Hepatocyte (in vitro differentiated cells): ENCODE measurements at regions not wholly inside any gene's neighbourhood (a gene's known extent, or its start where the extent isn't known, plus 50 kb on each side); places are given as distances from the start of the nearest gene placed in this dataset.

Source experiments
- DNase-seq: peaks from one replicate; pipeline ENCODE4 v3.0.0-alpha.2; 2016; ENCODE audit warnings: low spot score
- H2AFZ ChIP-seq: fragments of 200-600 bp; sonication (generic); 2 replicates; pipeline ENCODE4 v1.6.0; 2016; ENCODE audit warnings: antibody characterized with exemption, mild to moderate bottlenecking
- H3K27ac ChIP-seq: fragments of 200-600 bp; sonication (generic); 2 replicates; pipeline ENCODE4 v1.5.1; 2016; ENCODE audit warnings: mild to moderate bottlenecking
- H3K27me3 ChIP-seq: fragments of 200-600 bp; sonication (generic); 2 replicates; pipeline ENCODE4 v1.6.1; 2016
- H3K36me3 ChIP-seq: fragments of 200-600 bp; sonication (generic); replicated peaks from 2 replicates; pipeline ENCODE4 v1.5.1; 2016; ENCODE audit warnings: low read depth; ENCODE audit not compliant: insufficient read depth
- H3K4me1 ChIP-seq: fragments of 200-600 bp; sonication (generic); 2 replicates; pipeline ENCODE4 v1.5.1; 2016; ENCODE audit warnings: mild to moderate bottlenecking, moderate library complexity; ENCODE audit not compliant: insufficient read depth
- H3K4me2 ChIP-seq: fragments of 200-600 bp; sonication (generic); 2 replicates; pipeline ENCODE4 v1.6.0; 2016
- H3K4me3 ChIP-seq: fragments of 200-600 bp; sonication (generic); 2 replicates; pipeline ENCODE4 v1.5.1; 2016; ENCODE audit warnings: mild to moderate bottlenecking
- H3K79me2 ChIP-seq: fragments of 200-600 bp; sonication (generic); 2 replicates; pipeline ENCODE4 v1.6.0; 2017; ENCODE audit warnings: mild to moderate bottlenecking
- H3K9me2 ChIP-seq: fragments of 200-600 bp; sonication (generic); replicated peaks from 2 replicates; pipeline ENCODE4 v1.6.0; 2017; ENCODE audit warnings: mild to moderate bottlenecking; ENCODE audit not compliant: insufficient read depth
- H3K9me3 ChIP-seq: fragments of 200-600 bp; sonication (generic); 2 replicates; pipeline ENCODE4 v1.5.1; 2016; ENCODE audit warnings: low read depth, mild to moderate bottlenecking
- H4K20me1 ChIP-seq: fragments of 200-600 bp; sonication (generic); 2 replicates; pipeline ENCODE4 v1.6.0; 2016; ENCODE audit warnings: mild to moderate bottlenecking; ENCODE audit not compliant: insufficient read depth, poor library complexity, severe bottlenecking
- CTCF ChIP-seq: fragments of 200-600 bp; sonication (generic); IDR thresholded peaks from 2 replicates; pipeline ENCODE4 v1.5.1; 2016; ENCODE audit warnings: antibody characterized with exemption, mild to moderate bottlenecking; ENCODE audit not compliant: poor library complexity
- EZH2 ChIP-seq: fragments of 200-600 bp; sonication (generic); IDR thresholded peaks from 2 replicates; pipeline ENCODE4 v1.6.1; 2016; ENCODE audit warnings: antibody characterized with exemption, mild to moderate bottlenecking, borderline replicate concordance
- EZH2phosphoT487 ChIP-seq: fragments of 200-600 bp; sonication (generic); IDR thresholded peaks from one replicate; pipeline ENCODE4 v1.6.1; 2018; ENCODE audit warnings: antibody characterized with exemption, mild to moderate bottlenecking, low read depth, moderate library complexity; ENCODE audit not compliant: unreplicated experiment, severe bottlenecking
- WGBS: methylation state at CpG from one replicate; pipeline ENCODE4 v1.1.6; 2016; ENCODE audit warnings: low lambda C conversion rate; ENCODE audit errors: missing lambda C conversion rate; 5-methylcytosine and 5-hydroxymethylcytosine counted together

- TF ChIP-seq CTCF (no peak), EZH2 (no peak), EZH2phosphoT487 (no peak)
- WGBS, result 86% methylated on average over 2 of the region's 2 CpGs
- H4K20me1 ChIP-seq, result no peaks in the 10 kb centered on the region
- H3K27me3 ChIP-seq, result no peaks in the 10 kb centered on the region
- no peaks in the 10 kb centered on the region for H3K36me3 ChIP-seq
- H3K4me3 ChIP-seq, result no peak overlapping the region
- no peak overlapping the region for H3K4me2 ChIP-seq
- no peaks in the 10 kb centered on the region for H3K4me1 ChIP-seq
- no peak overlapping the region for H3K27ac ChIP-seq
- H3K9me3 ChIP-seq, result no peaks in the 10 kb centered on the region
- H2AFZ ChIP-seq, result no peak overlapping the region
- no peaks in the 10 kb centered on the region for H3K79me2 ChIP-seq
- no peaks in the 10 kb centered on the region for H3K9me2 ChIP-seq
- no peak for DNase-seq
Measured at GRCh38 chr5:14082973-14083372, 60.2 kb upstream of the TRIO start.

- H3K4me1 ChIP-seq, result no peaks in the 10 kb centered on the region
- WGBS, result 91% methylated on average over 4 of the region's 4 CpGs
- H3K9me3 ChIP-seq, result no peaks in the 10 kb centered on the region
- DNase-seq, result no peak
- no peaks in the 10 kb centered on the region for H3K79me2 ChIP-seq
- no peak overlapping the region for H2AFZ ChIP-seq
- no peak overlapping the region for H3K4me2 ChIP-seq
- H3K27me3 ChIP-seq, result no peaks in the 10 kb centered on the region
- TF ChIP-seq CTCF, result no peak
- no peak for TF ChIP-seq EZH2phosphoT487
- H3K9me2 ChIP-seq, result no peaks in the 10 kb centered on the region
- no peaks in the 10 kb centered on the region for H3K36me3 ChIP-seq
- H4K20me1 ChIP-seq, result no peaks in the 10 kb centered on the region
- no peak overlapping the region for H3K4me3 ChIP-seq
- H3K27ac ChIP-seq, result no peak overlapping the region
Measured at GRCh38 chr5:14082523-14082922, 60.6 kb upstream of the TRIO start.

GRCh38 chr5:14081791-14082190 lies 61.4 kb upstream of the TRIO start:
- H2AFZ ChIP-seq, result no peak overlapping the region
- WGBS, result 96% methylated on average over 1 of the region's 1 CpG
- TF ChIP-seq EZH2, result no peak
- TF ChIP-seq EZH2phosphoT487, result no peak
- TF ChIP-seq CTCF, result no peak

GRCh38 chr5:14078716-14079115 lies 64.4 kb upstream of the TRIO start:
- Histone ChIP-seq H3K79me2 (no peaks in the 10 kb centered on the region), H4K20me1 (no peaks in the 10 kb centered on the region), H3K4me3 (no peak overlapping the region), H2AFZ (no peak overlapping the region), H3K4me2 (no peak overlapping the region), H3K27ac (no peak overlapping the region), H3K36me3 (no peaks in the 10 kb centered on the region), H3K9me2 (no peaks in the 10 kb centered on the region), H3K27me3 (no peaks in the 10 kb centered on the region), H3K4me1 (no peaks in the 10 kb centered on the region), H3K9me3 (no peaks in the 10 kb centered on the region)
- TF ChIP-seq CTCF (no peak), EZH2 (no peak)
- 96% methylated on average over 3 of the region's 3 CpGs for WGBS
- no peak for DNase-seq

More at GRCh38 chr5:14081791-14082190, 61.4 kb upstream of the TRIO start:
- H3K27me3 ChIP-seq, result no peaks in the 10 kb centered on the region
- no peak for DNase-seq
- H3K36me3 ChIP-seq, result no peaks in the 10 kb centered on the region
- H3K79me2 ChIP-seq, result no peaks in the 10 kb centered on the region
- H3K9me3 ChIP-seq, result no peaks in the 10 kb centered on the region
- H4K20me1 ChIP-seq, result no peaks in the 10 kb centered on the region
- H3K27ac ChIP-seq, result no peak overlapping the region
- H3K9me2 ChIP-seq, result no peaks in the 10 kb centered on the region
- no peak overlapping the region for H3K4me2 ChIP-seq
- no peak overlapping the region for H3K4me3 ChIP-seq
- no peaks in the 10 kb centered on the region for H3K4me1 ChIP-seq
